Thoracic aorta (tissue), 2 donors: ENCODE measurements at regions not wholly inside any gene's neighbourhood (a gene's known extent, or its start where the extent isn't known, plus 50 kb on each side); places are given as distances from the start of the nearest gene placed in this dataset.

Source experiments
- ATAC-seq: fragments of 150-250 bp; one replicate; pipeline ENCODE4 v1.8.0; 2017; ENCODE audit warnings: low read depth; ENCODE audit not compliant: insufficient number of reproducible peaks, low FRiP score
- DNase-seq: peaks from one replicate; pipeline ENCODE4 v3.0.0-alpha.2; 2020; ENCODE audit warnings: low spot score
- H3K27ac ChIP-seq, 2 donors: fragments of 200-600 bp; sonication (generic); 1 replicate in 1 of 2; 2 replicates in 1 of 2; pipeline ENCODE4 v1.5.1; 2016; ENCODE audit warnings: mild to moderate bottlenecking in 2 of 2, moderate library complexity in 2 of 2
- H3K27me3 ChIP-seq: fragments of 200-600 bp; sonication (generic); replicated peaks from 2 replicates; pipeline ENCODE4 v1.6.0; 2016; ENCODE audit warnings: mild to moderate bottlenecking; ENCODE audit not compliant: insufficient read depth
- H3K36me3 ChIP-seq: fragments of 200-600 bp; sonication (generic); one replicate; pipeline ENCODE4 v1.5.1; 2016
- H3K4me1 ChIP-seq, 2 donors: fragments of 200-600 bp; sonication (generic); 1 replicate in 1 of 2; 2 replicates in 1 of 2; pipeline versions ENCODE4 v1.5.1 to v1.6.0; 2016; ENCODE audit warnings: low read depth in 2 of 2, mild to moderate bottlenecking in 1 of 2; ENCODE audit not compliant: control insufficient read depth in 1 of 2
- H3K4me3 ChIP-seq: fragments of 200-600 bp; sonication (generic); 2 replicates; pipeline ENCODE4 v1.5.1; 2016; ENCODE audit warnings: mild to moderate bottlenecking
- H3K9me3 ChIP-seq: fragments of 200-600 bp; sonication (generic); 2 replicates; pipeline ENCODE4 v1.5.1; 2016
- TF ChIP-seq, protein P1 (sequence below): fragments of 200-600 bp; sonication (generic); IDR thresholded peaks from one replicate; pipeline ENCODE4 v1.5.1; 2019; ENCODE audit warnings: antibody characterized with exemption

DNA sequence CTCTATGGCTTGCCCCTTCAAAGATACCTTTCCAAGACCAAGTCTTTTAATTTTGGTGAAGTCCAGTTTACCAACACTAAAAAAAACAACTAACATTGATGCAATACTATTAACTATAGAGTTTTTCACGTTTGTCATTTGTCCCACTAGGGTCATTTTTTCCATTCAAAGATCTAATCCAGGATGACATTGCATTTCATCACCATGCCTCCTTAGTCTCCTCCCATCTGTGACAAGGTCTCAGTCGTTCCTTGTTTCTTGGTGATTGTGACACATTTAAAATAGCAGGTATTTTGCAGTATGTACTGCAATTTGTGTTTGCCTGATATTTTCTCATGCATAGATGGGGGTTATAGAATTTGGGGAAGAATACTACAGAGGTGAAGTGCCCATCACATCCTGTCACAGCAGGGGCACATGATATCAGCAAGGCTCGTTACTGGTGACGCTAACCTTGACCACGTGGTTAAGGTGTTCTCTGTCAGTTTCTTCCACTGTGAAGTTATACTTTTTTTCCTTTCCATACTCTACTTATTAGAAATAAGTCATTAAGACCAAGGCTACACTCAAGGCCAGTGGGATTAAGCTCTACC lies 799.2 kb upstream of the RAB6C start:
- Histone ChIP-seq H3K27ac (no peak overlapping the region), H3K27me3 (no peaks in the 10 kb centered on the region), H3K4me3 (no peak overlapping the region), H3K9me3 (no peaks in the 10 kb centered on the region), H3K4me1 (no peaks in the 10 kb centered on the region), H3K36me3 (no peaks in the 10 kb centered on the region)
- TF ChIP-seq, protein P1, sequence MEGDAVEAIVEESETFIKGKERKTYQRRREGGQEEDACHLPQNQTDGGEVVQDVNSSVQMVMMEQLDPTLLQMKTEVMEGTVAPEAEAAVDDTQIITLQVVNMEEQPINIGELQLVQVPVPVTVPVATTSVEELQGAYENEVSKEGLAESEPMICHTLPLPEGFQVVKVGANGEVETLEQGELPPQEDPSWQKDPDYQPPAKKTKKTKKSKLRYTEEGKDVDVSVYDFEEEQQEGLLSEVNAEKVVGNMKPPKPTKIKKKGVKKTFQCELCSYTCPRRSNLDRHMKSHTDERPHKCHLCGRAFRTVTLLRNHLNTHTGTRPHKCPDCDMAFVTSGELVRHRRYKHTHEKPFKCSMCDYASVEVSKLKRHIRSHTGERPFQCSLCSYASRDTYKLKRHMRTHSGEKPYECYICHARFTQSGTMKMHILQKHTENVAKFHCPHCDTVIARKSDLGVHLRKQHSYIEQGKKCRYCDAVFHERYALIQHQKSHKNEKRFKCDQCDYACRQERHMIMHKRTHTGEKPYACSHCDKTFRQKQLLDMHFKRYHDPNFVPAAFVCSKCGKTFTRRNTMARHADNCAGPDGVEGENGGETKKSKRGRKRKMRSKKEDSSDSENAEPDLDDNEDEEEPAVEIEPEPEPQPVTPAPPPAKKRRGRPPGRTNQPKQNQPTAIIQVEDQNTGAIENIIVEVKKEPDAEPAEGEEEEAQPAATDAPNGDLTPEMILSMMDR: no peak
- DNase-seq (no peak), ATAC-seq (no peak)

DNA sequence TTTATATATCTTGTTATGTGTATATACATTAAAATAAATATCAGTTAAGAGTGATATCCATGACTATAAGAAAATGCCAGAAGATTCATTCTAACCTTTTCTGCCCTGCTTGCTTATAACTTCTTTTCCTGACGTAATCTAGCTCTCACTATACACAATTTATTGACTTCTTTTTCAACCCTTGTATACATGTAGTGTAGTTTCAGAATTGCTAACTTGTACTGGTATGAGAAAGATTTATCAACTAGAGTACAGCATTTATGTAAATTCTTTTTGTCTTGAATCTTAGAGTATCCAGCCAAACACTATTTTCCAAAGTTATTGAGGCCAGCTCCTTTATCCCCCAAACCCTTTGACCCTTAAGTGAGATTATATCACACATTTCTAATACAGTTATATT lies 798.0 kb upstream of the RAB6C start:
- no peaks in the 10 kb centered on the region for H3K27me3 ChIP-seq
- no peak for ATAC-seq
- TF ChIP-seq, protein P1: no peak
- H3K4me1 ChIP-seq: no peaks in the 10 kb centered on the region
- H3K36me3 ChIP-seq: no peaks in the 10 kb centered on the region
- no peak overlapping the region for H3K4me3 ChIP-seq
- H3K9me3 ChIP-seq: no peaks in the 10 kb centered on the region
- no peak for DNase-seq
- no peak overlapping the region for H3K27ac ChIP-seq

DNA sequence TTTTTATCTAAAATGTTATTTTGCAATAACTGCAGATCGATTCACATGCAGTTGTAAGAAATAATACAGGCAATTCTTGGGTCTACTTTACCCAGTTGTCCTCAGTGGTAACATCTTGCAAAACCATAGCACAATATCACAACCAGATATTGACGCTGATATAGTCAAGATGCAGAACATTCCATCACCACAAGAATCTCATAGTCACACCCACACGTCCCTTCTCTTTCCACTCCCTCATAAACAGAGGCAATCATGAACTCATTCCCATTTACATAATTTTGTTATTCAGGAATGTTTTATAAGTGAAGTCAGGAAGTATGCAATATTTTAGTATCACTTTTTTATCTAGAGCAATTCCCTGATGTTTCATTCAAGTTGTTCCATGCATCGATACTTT lies 797.5 kb upstream of the RAB6C start:
- Histone ChIP-seq H3K36me3 (no peaks in the 10 kb centered on the region), H3K4me3 (no peak overlapping the region), H3K4me1 (no peaks in the 10 kb centered on the region), H3K27ac (no peak overlapping the region), H3K9me3 (no peaks in the 10 kb centered on the region), H3K27me3 (no peaks in the 10 kb centered on the region)
- no peak for DNase-seq
- TF ChIP-seq, protein P1: no peak
- no peak for ATAC-seq

DNA sequence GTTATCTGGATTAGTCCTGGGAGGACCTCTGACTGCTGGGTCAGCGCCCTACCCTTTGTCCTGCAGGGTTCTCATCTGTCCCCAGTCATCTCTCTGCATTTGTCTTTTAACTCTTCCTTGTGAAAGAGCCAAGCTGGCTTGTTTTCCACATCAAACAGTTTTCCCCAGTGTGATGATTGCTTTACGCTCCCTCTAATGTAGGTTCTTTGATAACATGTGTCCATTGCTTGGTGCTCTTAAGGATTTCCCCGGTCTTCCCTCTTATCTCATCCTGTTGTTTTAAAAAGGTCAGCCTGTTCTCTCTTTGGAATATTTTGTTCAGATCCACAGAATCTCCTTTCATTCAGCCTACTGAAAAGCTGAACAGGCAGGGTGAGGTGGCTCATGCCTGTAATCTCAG lies 792.1 kb upstream of the RAB6C start:
- H3K4me3 ChIP-seq: no peak overlapping the region
- H3K4me1 ChIP-seq: no peaks in the 10 kb centered on the region
- ATAC-seq: no peak

DNA sequence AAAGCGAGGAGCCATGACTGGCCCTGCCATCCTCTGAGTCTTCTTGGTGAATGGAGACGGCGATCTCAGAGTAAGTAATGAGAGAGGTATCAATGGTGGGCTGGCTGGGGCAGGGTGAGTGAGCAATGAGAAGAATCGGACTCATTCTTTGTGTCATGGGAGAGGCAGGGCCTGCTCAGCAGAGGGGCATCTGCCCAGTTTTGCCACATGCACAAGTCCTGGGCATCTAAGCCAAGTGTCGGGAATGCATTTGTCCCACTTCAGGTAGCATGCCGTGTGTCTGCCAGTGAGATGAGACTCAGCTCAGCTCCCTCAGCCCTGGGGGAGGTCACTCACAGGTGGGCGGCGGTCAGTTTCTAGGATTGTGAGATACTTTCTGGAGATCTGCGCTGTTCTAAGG lies 791.0 kb upstream of the RAB6C start:
- Histone ChIP-seq H3K27ac (no peak overlapping the region), H3K27me3 (no peaks in the 10 kb centered on the region), H3K4me1 (no peaks in the 10 kb centered on the region), H3K9me3 (no peaks in the 10 kb centered on the region), H3K4me3 (no peak overlapping the region), H3K36me3 (no peaks in the 10 kb centered on the region)
- TF ChIP-seq, protein P1: no peak
- DNase-seq (no peak), ATAC-seq (no peak)

More for the DNA sequence above, 792.1 kb upstream of the RAB6C start:
- no peak for DNase-seq
- TF ChIP-seq, protein P1: no peak
- H3K36me3 ChIP-seq: no peaks in the 10 kb centered on the region
- no peaks in the 10 kb centered on the region for H3K27me3 ChIP-seq
- H3K27ac ChIP-seq: no peak overlapping the region
- H3K9me3 ChIP-seq: no peaks in the 10 kb centered on the region
